ENCODE measurements at regions not wholly inside any gene's neighbourhood (a gene's known extent, or its start where the extent isn't known, plus 50 kb on each side); places are given as distances from the start of the nearest gene placed in this dataset.

- H2AFZ ChIP-seq (ENCODE audit: low read depth, low read length), result no peak overlapping the region
- no peaks in the 10 kb centered on the region for H3K4me1 Mint-ChIP-seq (ENCODE audit: low read depth, unreplicated experiment)
- FAIRE-seq, result no peak
- H3K27me3 Mint-ChIP-seq (ENCODE audit: low read depth, unreplicated experiment), result peaks cover 49% of the 10 kb centered on the region
- no peaks in the 10 kb centered on the region for H3K4me1 ChIP-seq (ENCODE audit: insufficient read depth, low read length)
- H3K27ac ChIP-seq (ENCODE audit: low read depth, low read length), result no peak overlapping the region
- H3K27me3 ChIP-seq (ENCODE audit: insufficient read depth, low read length), result no peaks in the 10 kb centered on the region
- no peak overlapping the region for H3K4me2 ChIP-seq (ENCODE audit: low read length)
- H3K4me3 ChIP-seq (ENCODE audit: insufficient read depth, low read depth, low read length), result no peak overlapping the region
- peaks cover 6% of the 10 kb centered on the region for H3K9me3 Mint-ChIP-seq (ENCODE audit: unreplicated experiment)
- no peak overlapping the region for H3K27ac Mint-ChIP-seq (ENCODE audit: unreplicated experiment)
- H4K20me1 ChIP-seq (ENCODE audit: insufficient read depth, low read length), result no peaks in the 10 kb centered on the region
- TF ChIP-seq CTCF (IDR thresholded peaks at IDR 0.05; ENCODE audit: insufficient read depth, low read depth, low read length), result no peak
- TF ChIP-seq EZH2 (IDR thresholded peaks at IDR 0.05; ENCODE audit: insufficient read depth, low read length), result no peak
- H3K36me3 Mint-ChIP-seq (ENCODE audit: low read depth, unreplicated experiment), result no peaks in the 10 kb centered on the region
- H3K79me2 ChIP-seq (ENCODE audit: insufficient read depth, low read length), result no peaks in the 10 kb centered on the region
- H3K9me3 ChIP-seq (ENCODE audit: insufficient read depth, low read depth, low read length), result peaks cover 4% of the 10 kb centered on the region
- DNase-seq (ENCODE audit: low read depth), result no peak
- H3K4me3 Mint-ChIP-seq (ENCODE audit: unreplicated experiment), result no peak overlapping the region
- no peaks in the 10 kb centered on the region for H3K36me3 ChIP-seq (ENCODE audit: insufficient read depth, low read length)
- H3K9ac ChIP-seq (ENCODE audit: low read length), result no peak overlapping the region
These were observed 58.8 kb upstream of the TARDBP start for GRCh38 chr1:10953505-10954193.

- Histone ChIP-seq H3K9ac (ENCODE audit: low read length) (no peak overlapping the region), H3K36me3 (ENCODE audit: insufficient read depth, low read length) (no peaks in the 10 kb centered on the region), H3K4me3 (ENCODE audit: insufficient read depth, low read depth, low read length) (no peak overlapping the region), H3K27me3 (ENCODE audit: insufficient read depth, low read length) (no peaks in the 10 kb centered on the region), H3K79me2 (ENCODE audit: insufficient read depth, low read length) (no peaks in the 10 kb centered on the region), H3K9me3 (ENCODE audit: insufficient read depth, low read depth, low read length) (peaks cover 4% of the 10 kb centered on the region), H3K27ac (ENCODE audit: low read depth, low read length) (no peak overlapping the region), H3K4me2 (ENCODE audit: low read length) (no peak overlapping the region), H4K20me1 (ENCODE audit: insufficient read depth, low read length) (no peaks in the 10 kb centered on the region), H3K4me1 (ENCODE audit: insufficient read depth, low read length) (no peaks in the 10 kb centered on the region), H2AFZ (ENCODE audit: low read depth, low read length) (no peak overlapping the region)
- H3K4me3 Mint-ChIP-seq (ENCODE audit: unreplicated experiment), result no peak overlapping the region
- H3K27me3 Mint-ChIP-seq (ENCODE audit: low read depth, unreplicated experiment), result peaks cover 49% of the 10 kb centered on the region
- TF ChIP-seq CTCF (IDR thresholded peaks at IDR 0.05; ENCODE audit: insufficient read depth, low read depth, low read length), result no peak
- no peak for TF ChIP-seq EZH2 (IDR thresholded peaks at IDR 0.05; ENCODE audit: insufficient read depth, low read length)
- DNase-seq (ENCODE audit: low read depth) (no peak), FAIRE-seq (no peak)
- peaks cover 6% of the 10 kb centered on the region for H3K9me3 Mint-ChIP-seq (ENCODE audit: unreplicated experiment)
- no peak overlapping the region for H3K27ac Mint-ChIP-seq (ENCODE audit: unreplicated experiment)
- no peaks in the 10 kb centered on the region for H3K36me3 Mint-ChIP-seq (ENCODE audit: low read depth, unreplicated experiment)
- H3K4me1 Mint-ChIP-seq (ENCODE audit: low read depth, unreplicated experiment), result no peaks in the 10 kb centered on the region
These were observed 55.3 kb upstream of the TARDBP start for GRCh38 chr1:10957133-10957532.

GRCh38 chr1:10958614-10959013 is 53.8 kb upstream of the TARDBP start:
- Histone ChIP-seq H3K36me3 (ENCODE audit: insufficient read depth, low read length) (no peaks in the 10 kb centered on the region), H3K4me3 (ENCODE audit: insufficient read depth, low read depth, low read length) (no peak overlapping the region), H3K4me1 (ENCODE audit: insufficient read depth, low read length) (no peaks in the 10 kb centered on the region), H2AFZ (ENCODE audit: low read depth, low read length) (no peak overlapping the region), H4K20me1 (ENCODE audit: insufficient read depth, low read length) (no peaks in the 10 kb centered on the region), H3K4me2 (ENCODE audit: low read length) (no peak overlapping the region), H3K27ac (ENCODE audit: low read depth, low read length) (no peak overlapping the region), H3K9ac (ENCODE audit: low read length) (no peak overlapping the region), H3K27me3 (ENCODE audit: insufficient read depth, low read length) (peaks cover 3% of the 10 kb centered on the region), H3K79me2 (ENCODE audit: insufficient read depth, low read length) (no peaks in the 10 kb centered on the region), H3K9me3 (ENCODE audit: insufficient read depth, low read depth, low read length) (peaks cover 4% of the 10 kb centered on the region)
- H3K4me1 Mint-ChIP-seq (ENCODE audit: low read depth, unreplicated experiment), result no peaks in the 10 kb centered on the region
- H3K36me3 Mint-ChIP-seq (ENCODE audit: low read depth, unreplicated experiment), result no peaks in the 10 kb centered on the region
- FAIRE-seq (no peak), DNase-seq (ENCODE audit: low read depth) (no peak)
- no peak overlapping the region for H3K4me3 Mint-ChIP-seq (ENCODE audit: unreplicated experiment)
- H3K9me3 Mint-ChIP-seq (ENCODE audit: unreplicated experiment), result peaks cover 4% of the 10 kb centered on the region
- peaks cover 44% of the 10 kb centered on the region for H3K27me3 Mint-ChIP-seq (ENCODE audit: low read depth, unreplicated experiment)
- H3K27ac Mint-ChIP-seq (ENCODE audit: unreplicated experiment), result no peak overlapping the region
- no peak for TF ChIP-seq CTCF (IDR thresholded peaks at IDR 0.05; ENCODE audit: insufficient read depth, low read depth, low read length)
- TF ChIP-seq EZH2 (IDR thresholded peaks at IDR 0.05; ENCODE audit: insufficient read depth, low read length), result no peak
